Stimulated activated CD4-positive, alpha-beta T cell treated with anti-CD3 and anti-CD28 coated beads, Interleukin-12 subunit alpha, Interleukin-12 subunit beta, amount 100 ng/mL, for 4 hours (primary cell): ENCODE measurements at regions not wholly inside any gene's neighbourhood (a gene's known extent, or its start where the extent isn't known, plus 50 kb on each side); places are given as distances from the start of the nearest gene placed in this dataset.
"Not testable (repeated sequence)": the region's sequence is repeated elsewhere in the genome, so short reads cannot be mapped to it uniquely, and the experiment has no call there.

Source experiments
- DNase-seq: peaks from one replicate; pipeline ENCODE4 v3.0.0-alpha.2; 2020

GRCh38 chr4:62627141-62627540, 1427.0 kb downstream of the ADGRL3 start:
- DNase-seq, result no peak

- DNase-seq, result no peak
These were observed 1422.0 kb downstream of the ADGRL3 start for GRCh38 chr4:62622089-62622488.

- DNase-seq, result no peak
These were observed 1419.8 kb downstream of the ADGRL3 start for GRCh38 chr4:62619971-62620370.

GRCh38 chr4:62618042-62618441, 1417.9 kb downstream of the ADGRL3 start:
- DNase-seq, result no peak

GRCh38 chr4:62601737-62602136, 1401.6 kb downstream of the ADGRL3 start:
- no peak for DNase-seq

- not testable (repeated sequence) for DNase-seq
These were observed 1395.1 kb downstream of the ADGRL3 start for GRCh38 chr4:62595265-62595664.

- no peak for DNase-seq
These were observed 1391.6 kb downstream of the ADGRL3 start for GRCh38 chr4:62591756-62592155.

- DNase-seq, result no peak
These were observed 1388.5 kb downstream of the ADGRL3 start for GRCh38 chr4:62588671-62589070.

- no peak for DNase-seq
These were observed 1371.4 kb downstream of the ADGRL3 start for GRCh38 chr4:62571494-62571893.

- no peak for DNase-seq
These were observed 1360.7 kb downstream of the ADGRL3 start for GRCh38 chr4:62560858-62561257.

- DNase-seq, result no peak
These were observed 1350.0 kb downstream of the ADGRL3 start for GRCh38 chr4:62550121-62550520.

GRCh38 chr4:62549601-62550000, 1349.5 kb downstream of the ADGRL3 start:
- no peak for DNase-seq

- DNase-seq, result no peak
These were observed 1348.6 kb downstream of the ADGRL3 start for GRCh38 chr4:62548765-62549164.

GRCh38 chr4:62548108-62548524, 1348.0 kb downstream of the ADGRL3 start:
- no peak for DNase-seq

- no peak for DNase-seq
These were observed 1344.3 kb downstream of the ADGRL3 start for GRCh38 chr4:62544428-62544827.

GRCh38 chr4:62543002-62543401, 1342.9 kb downstream of the ADGRL3 start:
- DNase-seq, result no peak

- no peak for DNase-seq
These were observed 1333.4 kb downstream of the ADGRL3 start for GRCh38 chr4:62533573-62533972.

GRCh38 chr4:62531731-62532130, 1331.6 kb downstream of the ADGRL3 start:
- DNase-seq, result no peak

GRCh38 chr4:62531264-62531663, 1331.1 kb downstream of the ADGRL3 start:
- DNase-seq, result no peak

- DNase-seq, result no peak
These were observed 1328.7 kb downstream of the ADGRL3 start for GRCh38 chr4:62528874-62529273.

GRCh38 chr4:62526671-62527070, 1326.5 kb downstream of the ADGRL3 start:
- DNase-seq, result no peak

- no peak for DNase-seq
These were observed 1323.1 kb downstream of the ADGRL3 start for GRCh38 chr4:62523256-62523655.

GRCh38 chr4:62522273-62522672, 1322.1 kb downstream of the ADGRL3 start:
- no peak for DNase-seq

- no peak for DNase-seq
These were observed 1317.6 kb downstream of the ADGRL3 start for GRCh38 chr4:62517716-62518115.

- DNase-seq, result no peak
These were observed 1313.2 kb downstream of the ADGRL3 start for GRCh38 chr4:62513306-62513705.

GRCh38 chr4:62512271-62512670, 1312.1 kb downstream of the ADGRL3 start:
- DNase-seq, result no peak
